ENCODE measurements at regions not wholly inside any gene's neighbourhood (a gene's known extent, or its start where the extent isn't known, plus 50 kb on each side); places are given as distances from the start of the nearest gene placed in this dataset.

DNA sequence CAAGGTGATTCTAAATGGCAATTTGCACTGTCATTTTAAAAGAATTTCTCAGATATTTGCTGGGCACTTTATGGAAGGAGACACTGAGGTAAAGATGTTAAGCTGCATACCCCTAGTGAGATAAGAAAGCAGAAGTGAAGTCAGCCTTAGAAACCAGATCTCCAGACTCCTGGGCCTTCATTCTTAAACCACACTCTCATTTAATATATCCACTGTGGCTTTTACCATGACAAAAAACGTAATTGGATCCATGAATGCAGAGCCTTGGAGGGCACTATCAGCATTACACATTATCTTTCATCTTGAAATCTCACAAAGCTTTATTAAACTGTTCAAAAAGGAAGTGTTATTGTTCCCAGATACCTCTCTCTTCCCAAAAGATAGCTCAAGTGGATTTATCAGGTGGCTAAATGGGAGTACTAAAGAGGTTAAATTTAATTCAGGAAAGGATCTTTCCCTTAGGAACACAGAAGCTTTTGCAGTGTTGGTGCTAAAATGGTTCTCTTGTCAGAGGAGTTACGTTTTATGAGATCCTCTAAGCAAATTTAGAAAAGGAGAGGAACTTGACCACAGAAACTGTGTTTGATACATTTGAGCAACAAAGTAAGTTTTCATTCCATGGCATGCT lies 1060.4 kb downstream of the EFNB2 start:
- no peak for DNase-seq (ENCODE audit: low read depth in 2 of 3, low spot score in 2 of 3)

DNA sequence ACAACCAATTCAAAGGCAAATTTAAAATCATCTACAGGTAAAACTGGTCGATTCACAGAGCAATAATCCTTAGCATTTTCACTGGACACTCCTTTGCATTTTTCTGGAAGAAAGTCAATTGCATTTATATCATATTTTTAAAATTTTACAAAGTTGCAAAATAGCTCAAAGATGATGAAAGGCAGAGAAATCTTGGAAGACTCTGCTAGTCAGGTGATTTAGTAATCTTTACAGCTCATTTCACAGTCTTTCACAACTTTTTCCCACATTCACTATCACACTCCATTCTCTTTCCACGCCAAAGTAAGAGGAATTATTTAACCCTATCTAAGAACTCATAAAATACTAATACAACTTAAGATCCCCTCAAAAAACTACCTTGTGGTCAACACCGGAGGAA lies 1063.8 kb downstream of the EFNB2 start:
- DNase-seq (ENCODE audit: low read depth in 2 of 3, low spot score in 2 of 3), result no peak

- DNase-seq (ENCODE audit: low read depth in 2 of 3, low spot score in 2 of 3), result no peak
These were observed 1069.1 kb downstream of the EFNB2 start for GRCh38 chr13:105466376-105466775.

DNA sequence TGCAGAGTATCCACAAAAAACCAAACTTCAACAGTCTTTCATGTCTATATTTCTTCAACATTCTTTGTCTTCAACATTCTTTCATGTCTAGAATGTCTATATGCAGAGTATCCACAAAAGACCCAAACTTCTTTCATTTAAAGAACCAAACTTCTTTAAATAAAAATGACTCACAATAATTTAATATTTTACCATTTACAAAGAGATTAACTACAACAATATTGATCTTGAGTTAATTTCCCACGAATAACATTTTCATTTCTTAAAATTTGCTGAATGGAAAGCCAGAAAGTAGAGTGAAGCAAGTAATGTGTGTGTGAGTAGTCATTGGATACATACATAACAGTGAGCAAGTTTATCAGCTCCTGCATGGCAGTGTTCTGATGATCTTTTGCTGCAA lies 1069.7 kb downstream of the EFNB2 start, which contains the start of gene DAOA:
Gene DAOA, plus strand, starts transcription at position 301 of the 400 bp plus-strand sequence.
- DNase-seq (ENCODE audit: low read depth in 2 of 3, low spot score in 2 of 3), result no peak

- no peak for DNase-seq (ENCODE audit: low read depth in 2 of 3, low spot score in 2 of 3)
These were observed 1070.2 kb downstream of the EFNB2 start for GRCh38 chr13:105465251-105465650.

GRCh38 chr13:105464249-105464648 lies 1071.2 kb downstream of the EFNB2 start:
- DNase-seq (ENCODE audit: low read depth in 2 of 3, low spot score in 2 of 3), result no peak

DNA sequence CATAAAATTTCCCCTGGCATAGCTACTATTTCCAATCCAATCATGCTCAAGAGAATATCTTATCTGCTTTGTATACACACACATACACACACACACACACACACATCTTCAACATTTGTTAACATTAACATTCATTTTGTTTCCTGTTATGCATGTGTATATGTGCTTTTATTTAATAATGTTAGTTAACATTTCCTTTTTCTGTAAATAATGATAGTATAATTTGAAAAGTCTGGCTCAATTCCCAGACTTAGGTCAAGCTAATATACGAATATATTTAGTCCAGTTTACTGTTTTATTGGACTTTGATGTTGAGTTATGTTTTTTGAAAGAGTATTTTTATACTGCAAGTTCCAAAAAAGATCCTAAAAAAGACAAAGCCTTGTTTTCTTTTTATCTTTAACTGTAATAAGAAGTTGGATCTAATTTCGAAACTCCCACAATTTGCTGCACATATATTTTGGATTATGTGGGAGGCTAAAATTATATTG lies 1072.4 kb downstream of the EFNB2 start:
- no peak for DNase-seq (ENCODE audit: low read depth in 2 of 3, low spot score in 2 of 3)

- no peak for DNase-seq (ENCODE audit: low read depth in 2 of 3, low spot score in 2 of 3)
These were observed 1073.4 kb downstream of the EFNB2 start for GRCh38 chr13:105462098-105462497.

- DNase-seq (ENCODE audit: low read depth in 2 of 3, low spot score in 2 of 3), result no peak
These were observed 1082.6 kb downstream of the EFNB2 start for GRCh38 chr13:105452895-105453294.

GRCh38 chr13:105450784-105451183 lies 1084.7 kb downstream of the EFNB2 start:
- DNase-seq (ENCODE audit: low read depth in 2 of 3, low spot score in 2 of 3), result no peak

DNA sequence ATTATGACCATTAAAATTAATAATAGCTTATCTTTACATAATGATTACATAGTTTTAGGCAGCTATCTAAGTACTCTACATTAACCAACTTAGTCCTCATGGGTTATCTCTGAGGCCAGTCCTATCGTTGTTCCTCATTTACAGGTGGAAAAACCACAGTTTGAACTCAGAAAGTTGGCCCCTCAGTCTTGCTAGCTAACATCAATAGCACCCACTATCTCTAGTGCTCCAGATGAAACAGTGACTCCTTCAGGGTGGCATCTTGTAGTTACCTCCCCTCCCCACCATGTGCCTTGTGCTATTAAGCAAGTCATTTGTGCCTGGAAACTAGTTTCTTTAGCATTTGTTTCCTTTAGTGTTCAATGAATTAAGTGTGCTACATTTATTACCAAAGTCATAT lies 1086.7 kb downstream of the EFNB2 start:
- no peak for DNase-seq (ENCODE audit: low read depth in 2 of 3, low spot score in 2 of 3)

DNA sequence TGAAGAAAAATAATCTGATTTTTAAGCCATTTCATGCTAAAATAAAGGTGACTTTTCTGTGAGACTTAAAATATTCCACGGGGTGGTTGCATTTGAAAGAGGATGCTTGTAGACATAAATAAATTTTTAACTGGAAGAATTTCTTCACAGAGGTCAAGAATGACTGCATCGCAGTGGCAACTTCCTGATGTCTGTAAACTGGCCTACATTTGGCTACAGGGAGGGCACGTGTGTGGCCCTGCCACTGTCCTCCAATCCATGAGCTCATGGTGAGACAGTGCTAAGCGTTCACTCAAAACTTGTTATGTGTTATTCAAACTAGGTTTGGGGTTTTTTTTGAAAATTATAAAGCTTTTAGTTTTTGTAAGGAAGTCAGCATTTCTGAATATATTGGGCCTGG lies 1089.3 kb downstream of the EFNB2 start:
- DNase-seq (ENCODE audit: low read depth in 2 of 3, low spot score in 2 of 3), result no peak

DNA sequence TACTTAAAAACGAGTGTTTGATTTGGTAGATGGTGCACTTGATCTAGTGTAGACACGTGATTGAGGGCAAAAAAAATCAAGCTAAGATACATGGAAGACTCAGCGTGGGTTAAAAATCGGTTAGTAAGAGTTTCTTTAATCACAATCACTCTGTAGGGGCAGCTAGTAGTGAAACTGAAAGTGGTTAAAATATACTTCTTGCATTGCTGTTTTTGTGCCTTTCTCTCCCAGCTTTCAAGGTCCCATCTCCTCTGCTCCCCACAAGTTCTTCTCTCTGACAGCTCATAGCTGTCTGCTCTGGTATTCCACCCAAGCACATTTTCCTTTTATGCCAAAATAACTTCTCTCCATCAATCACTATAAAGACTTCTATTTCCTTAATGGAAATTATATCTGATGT lies 1089.7 kb downstream of the EFNB2 start:
- DNase-seq (ENCODE audit: low read depth in 2 of 3, low spot score in 2 of 3), result no peak

GRCh38 chr13:105442949-105443699 lies 1092.3 kb downstream of the EFNB2 start:
- no peak for DNase-seq (ENCODE audit: low read depth in 2 of 3, low spot score in 2 of 3)

- no peak for DNase-seq (ENCODE audit: low read depth in 2 of 3, low spot score in 2 of 3)
These were observed 1093.4 kb downstream of the EFNB2 start for GRCh38 chr13:105442040-105442439.

GRCh38 chr13:105441051-105441750 lies 1094.3 kb downstream of the EFNB2 start:
- DNase-seq (ENCODE audit: low read depth in 2 of 3, low spot score in 2 of 3), result no peak

- DNase-seq (ENCODE audit: low read depth in 2 of 3, low spot score in 2 of 3), result no peak
These were observed 1098.5 kb downstream of the EFNB2 start for GRCh38 chr13:105436943-105437342.

GRCh38 chr13:105432438-105432837 lies 1103.0 kb downstream of the EFNB2 start:
- DNase-seq (ENCODE audit: low read depth in 2 of 3, low spot score in 2 of 3), result no peak

- DNase-seq (ENCODE audit: low read depth in 2 of 3, low spot score in 2 of 3), result no peak
These were observed 1106.7 kb downstream of the EFNB2 start for GRCh38 chr13:105428811-105429210.

GRCh38 chr13:105426441-105426840 lies 1109.0 kb downstream of the EFNB2 start:
- DNase-seq (ENCODE audit: low read depth in 2 of 3, low spot score in 2 of 3), result no peak

GRCh38 chr13:105414639-105415038 lies 1120.8 kb downstream of the EFNB2 start:
- no peak for DNase-seq (ENCODE audit: low read depth in 2 of 3, low spot score in 2 of 3)

DNA sequence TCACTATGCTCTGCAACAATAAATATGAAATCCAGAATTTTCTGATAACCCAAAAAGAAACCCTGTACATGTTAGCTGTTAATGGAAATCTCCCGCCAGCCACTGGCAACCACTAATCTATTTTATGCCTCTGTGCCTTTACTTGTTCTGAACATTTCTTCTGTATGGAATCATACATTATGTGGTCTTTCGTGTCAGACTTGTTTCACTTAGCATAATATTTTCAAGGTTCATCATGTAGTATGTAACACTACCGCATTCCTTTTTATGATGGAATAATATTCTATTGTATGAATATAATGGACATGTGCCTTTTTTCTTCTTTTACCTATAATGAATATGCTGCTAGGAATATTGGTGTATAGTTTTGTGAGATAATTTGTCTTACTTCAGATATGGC lies 1123.3 kb downstream of the EFNB2 start:
- DNase-seq (ENCODE audit: low read depth in 2 of 3, low spot score in 2 of 3), result no peak
